Epithelial cell of prostate (primary cell): ENCODE measurements at regions not wholly inside any gene's neighbourhood (a gene's known extent, or its start where the extent isn't known, plus 50 kb on each side); places are given as distances from the start of the nearest gene placed in this dataset.

Experiments
- DNase-seq: peaks from one replicate; pipeline ENCODE4 v3.0.0-alpha.2; 2011; ENCODE audit warnings: low read depth, low spot score
- H3K27ac ChIP-seq: fragments of 450-650 bp; 2 replicates; pipeline ENCODE4 v1.5.1; 2017; ENCODE audit warnings: mild to moderate bottlenecking

DNA sequence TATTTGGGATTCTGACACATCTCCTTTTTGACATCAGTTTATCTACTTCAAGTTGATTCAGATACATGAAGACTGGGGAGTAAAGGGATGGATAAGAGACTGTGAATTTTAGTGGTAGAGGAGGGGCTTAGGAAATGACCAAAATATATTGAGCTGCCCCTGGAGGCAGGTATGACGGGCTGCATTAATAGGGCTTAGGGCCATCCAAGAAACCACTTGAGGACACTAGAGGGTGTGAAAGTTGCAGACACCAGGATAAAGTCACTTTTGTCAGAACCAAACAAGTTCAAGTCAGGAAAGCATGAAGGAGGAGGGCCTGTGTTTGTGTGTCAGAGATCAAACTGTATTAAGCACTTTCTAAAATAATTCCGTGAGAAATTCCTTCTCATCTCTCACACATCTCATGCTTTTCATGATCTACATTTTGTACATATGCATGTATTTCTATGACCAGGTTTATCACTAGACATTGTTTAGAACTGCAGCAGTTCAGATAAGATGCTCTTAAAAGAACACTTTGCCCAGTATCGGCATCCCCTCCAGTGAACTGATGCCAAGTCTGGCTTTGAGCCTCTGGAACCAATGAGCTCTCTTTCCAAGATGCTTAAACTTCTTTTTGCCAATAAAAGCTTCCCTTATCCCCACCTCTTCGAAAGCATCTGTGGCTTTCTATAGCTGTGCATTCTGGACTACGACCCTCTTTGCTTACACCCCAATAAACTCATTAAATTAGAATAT, 136.9 kb downstream of the SLC38A1 start:
- DNase-seq = no peak
- H3K27ac ChIP-seq = no peak overlapping the region

DNA sequence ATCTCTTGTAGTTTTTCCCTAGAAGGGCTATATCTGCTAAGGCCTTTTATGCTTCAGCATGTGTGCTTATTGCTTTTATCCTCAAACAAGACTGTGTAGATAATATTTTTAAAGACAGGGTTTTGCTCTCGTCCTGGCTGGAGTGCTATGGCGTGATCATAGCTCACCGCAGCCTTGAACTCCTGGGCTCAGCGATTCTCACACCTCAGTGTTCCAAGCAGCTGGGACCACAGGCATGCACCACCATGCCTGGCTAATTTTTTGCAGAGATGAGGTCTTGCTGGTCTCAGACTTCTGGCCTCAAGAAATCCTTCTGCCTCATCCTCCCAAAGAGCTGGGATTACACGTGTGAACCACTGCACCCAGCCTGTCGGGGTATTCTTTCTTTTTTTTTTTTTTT, 137.3 kb upstream of the SCAF11 start:
- H3K27ac ChIP-seq = no peak overlapping the region
- DNase-seq = no peak

DNA sequence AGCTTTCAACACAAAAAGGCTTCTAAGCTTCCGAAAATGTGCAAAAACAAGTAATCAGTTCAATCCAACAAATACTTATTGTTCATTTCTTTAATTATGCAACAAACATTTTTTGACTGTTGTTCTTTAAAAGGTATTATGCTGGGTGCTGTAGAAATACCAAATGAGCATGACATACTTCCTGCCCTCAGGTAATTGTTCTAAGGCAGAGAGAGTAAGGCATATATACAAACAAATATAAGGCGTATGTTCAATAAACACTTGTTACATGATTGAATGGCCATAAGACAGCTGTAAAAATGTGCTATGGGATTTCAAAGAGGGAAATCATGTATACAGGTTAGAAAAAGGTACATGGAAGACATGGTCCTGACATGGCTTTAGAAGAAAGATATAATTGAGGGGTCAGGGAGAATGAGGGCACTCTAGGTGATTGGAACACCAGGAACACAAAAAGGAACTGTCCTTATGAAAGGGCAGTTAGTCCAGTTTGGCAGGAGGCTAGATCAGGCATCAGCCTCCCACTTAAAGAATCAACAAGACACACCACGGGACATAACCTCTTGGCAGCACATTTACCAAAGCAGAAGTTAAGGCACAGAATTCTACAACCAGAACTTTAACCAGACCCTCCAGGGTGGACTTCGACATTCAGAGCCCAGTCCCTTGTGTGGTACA, 135.8 kb upstream of the SCAF11 start:
- no peak for DNase-seq
- H3K27ac ChIP-seq = no peak overlapping the region

DNA sequence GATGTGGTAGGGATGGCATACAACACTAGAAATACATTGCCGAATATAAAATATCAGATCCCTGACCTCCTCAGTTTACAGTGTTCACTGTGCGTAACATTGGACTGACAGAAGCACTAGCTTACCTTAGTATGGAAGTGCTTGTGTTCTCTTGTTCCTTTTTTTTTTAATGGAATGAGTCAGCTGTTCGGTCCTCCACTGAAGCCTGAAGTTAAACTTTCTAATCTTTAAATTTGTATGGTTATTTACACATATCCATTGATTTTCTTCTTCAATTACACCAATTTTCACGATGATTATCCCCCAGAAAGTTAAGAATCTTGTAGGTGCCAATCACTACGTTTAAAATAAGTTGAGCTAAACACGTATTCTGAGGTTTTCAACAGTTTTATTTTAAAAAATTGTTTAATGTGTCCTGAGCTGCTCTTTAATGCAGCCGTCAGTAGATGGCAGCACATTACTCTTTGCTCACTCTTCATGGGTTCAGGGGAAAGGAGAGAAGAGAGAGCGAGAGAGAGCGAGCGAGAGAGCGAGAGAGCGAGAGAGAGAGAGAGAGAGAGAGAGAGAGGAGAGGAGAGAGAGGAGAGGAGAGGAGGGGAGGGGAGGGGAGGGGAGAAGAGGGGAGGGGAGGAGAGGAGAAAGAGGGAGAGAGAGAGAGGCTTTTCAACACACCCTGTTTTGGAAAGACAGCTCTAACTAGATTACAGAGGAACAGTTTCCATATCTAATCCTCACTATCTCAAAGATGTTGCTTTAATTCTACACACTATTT, 134.7 kb upstream of the SCAF11 start:
- H3K27ac ChIP-seq = no peak overlapping the region
- DNase-seq = peak; percentile 54

DNA sequence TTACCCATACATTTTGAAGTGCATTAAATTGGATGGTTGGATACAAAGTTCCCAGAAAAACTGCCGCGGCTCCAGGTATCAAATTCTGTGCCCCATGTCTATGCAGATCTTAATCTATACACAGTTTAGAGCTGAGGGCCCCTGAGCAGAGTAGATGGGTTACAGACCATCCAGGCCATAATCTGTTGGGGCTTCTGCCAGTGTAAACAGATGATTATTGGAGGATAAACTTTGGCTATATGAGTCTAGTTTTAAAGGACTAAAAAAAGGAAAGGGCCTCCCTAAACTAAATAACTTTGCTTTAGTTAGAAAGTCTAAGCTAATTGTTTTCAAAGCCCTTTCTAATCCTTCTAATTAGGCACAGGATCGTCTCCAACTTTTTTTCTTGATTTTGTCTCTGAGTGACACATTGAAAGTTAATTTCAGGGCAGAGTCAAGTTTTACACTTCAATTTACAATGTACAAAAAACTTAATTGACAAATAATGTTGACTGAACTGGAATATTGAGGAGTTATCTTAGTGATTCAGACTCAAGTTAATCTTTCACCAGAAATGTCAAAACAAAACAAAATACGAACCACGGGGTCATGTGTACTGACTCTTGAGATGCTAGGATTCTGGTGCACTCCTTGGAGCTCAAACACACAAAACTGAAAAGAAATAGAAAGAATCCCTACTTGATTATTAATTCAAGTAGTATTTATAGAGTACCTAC, 133.9 kb upstream of the SCAF11 start:
- DNase-seq = no peak
- no peak overlapping the region for H3K27ac ChIP-seq

DNA sequence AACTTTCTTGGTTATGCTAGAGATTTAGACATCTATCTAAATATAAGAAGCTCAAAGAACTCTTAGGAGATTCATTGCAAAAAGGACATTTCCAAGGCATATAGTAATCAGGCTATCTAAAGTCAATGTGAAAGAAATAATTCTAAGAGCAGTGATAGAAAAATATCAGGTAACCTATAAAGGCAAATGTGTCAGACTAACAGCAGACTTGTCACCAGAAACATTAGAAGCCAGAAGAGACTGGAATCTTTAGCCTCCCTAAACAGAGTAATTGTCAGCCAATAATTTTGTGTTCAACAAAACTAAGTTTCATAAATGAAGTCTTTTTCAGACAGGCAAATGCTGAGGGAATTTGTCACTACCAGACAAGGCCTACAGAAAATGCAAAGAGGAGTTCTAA, 122.0 kb upstream of the SCAF11 start:
- peak overlapping the region; percentile 64 for H3K27ac ChIP-seq
- no peak for DNase-seq

DNA sequence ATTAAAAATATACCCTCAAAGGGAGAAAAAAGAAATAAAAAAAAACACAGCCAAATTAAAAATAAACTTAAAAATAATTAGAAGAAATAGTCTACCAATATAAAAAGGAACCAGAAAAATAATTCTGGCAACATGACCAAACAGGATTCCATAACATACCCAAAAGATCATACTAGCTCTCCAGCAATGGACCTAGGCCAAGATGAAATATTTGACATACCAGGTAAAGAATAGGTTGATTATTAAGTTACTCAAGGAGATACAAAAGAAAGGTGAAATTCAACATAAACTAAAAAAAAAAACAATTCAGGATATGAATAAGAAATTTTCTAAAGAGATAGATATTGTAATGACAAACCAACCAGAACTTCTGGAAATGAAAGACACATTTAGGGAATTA, 121.3 kb upstream of the SCAF11 start:
- no peak for DNase-seq

DNA sequence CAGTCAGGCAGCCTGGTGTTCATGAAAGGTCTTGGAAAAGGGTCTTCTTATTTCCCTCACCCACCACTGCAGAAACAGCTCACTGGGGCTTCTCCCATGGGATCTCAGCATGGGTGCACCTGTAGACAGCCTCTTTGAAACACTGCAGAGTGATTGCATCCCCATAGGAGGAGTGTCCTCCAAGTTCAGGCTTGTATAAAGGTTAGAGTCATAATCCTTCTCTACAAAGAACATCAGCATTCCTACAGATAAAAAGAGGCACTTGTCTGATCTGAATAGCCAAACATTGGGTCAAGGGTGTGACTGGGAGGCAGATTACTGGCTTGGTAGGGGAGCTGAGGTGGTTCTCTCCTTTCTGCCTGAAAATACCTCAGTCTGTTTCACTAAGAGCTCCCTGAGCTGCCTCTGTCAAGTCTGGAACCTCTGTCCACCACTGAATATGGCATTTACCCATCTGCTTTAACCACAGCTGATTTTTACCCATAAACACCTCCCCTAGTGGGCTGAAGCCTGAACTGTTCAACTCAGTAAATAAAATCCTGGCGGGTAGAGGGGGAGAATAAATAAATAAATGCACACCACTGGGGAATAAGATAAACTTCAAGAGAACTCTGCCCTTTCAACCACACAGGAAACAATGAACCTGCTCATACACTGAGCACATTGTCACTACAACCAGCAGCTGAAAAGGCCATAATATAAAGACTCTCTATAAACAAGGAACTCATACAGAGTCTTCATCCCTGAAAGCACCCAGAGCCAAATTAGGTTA, 120.7 kb upstream of the SCAF11 start:
- peak overlapping the region; percentile 64 for H3K27ac ChIP-seq
- no peak for DNase-seq

More for the DNA sequence above, 121.3 kb upstream of the SCAF11 start:
- peak overlapping the region; percentile 64 for H3K27ac ChIP-seq

DNA sequence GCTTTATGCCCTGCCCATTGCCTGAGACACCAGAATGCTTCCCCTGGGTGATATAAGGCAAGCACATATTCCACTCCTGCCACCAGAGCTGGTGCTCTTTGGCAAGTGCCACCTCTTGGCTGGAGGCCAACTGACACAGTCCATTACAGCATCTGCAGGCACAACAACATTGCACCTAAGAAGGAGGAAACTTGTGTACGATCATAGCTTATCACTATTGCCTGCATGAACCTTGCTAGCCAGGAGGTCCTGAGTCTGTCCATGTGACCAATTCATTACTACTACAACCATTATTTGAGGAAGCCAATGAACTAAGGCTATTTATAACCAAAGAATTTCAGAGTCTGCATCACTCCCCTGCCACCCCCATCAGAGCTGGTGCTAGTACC, 119.8 kb upstream of the SCAF11 start:
- H3K27ac ChIP-seq = no peak overlapping the region
- no peak for DNase-seq

DNA sequence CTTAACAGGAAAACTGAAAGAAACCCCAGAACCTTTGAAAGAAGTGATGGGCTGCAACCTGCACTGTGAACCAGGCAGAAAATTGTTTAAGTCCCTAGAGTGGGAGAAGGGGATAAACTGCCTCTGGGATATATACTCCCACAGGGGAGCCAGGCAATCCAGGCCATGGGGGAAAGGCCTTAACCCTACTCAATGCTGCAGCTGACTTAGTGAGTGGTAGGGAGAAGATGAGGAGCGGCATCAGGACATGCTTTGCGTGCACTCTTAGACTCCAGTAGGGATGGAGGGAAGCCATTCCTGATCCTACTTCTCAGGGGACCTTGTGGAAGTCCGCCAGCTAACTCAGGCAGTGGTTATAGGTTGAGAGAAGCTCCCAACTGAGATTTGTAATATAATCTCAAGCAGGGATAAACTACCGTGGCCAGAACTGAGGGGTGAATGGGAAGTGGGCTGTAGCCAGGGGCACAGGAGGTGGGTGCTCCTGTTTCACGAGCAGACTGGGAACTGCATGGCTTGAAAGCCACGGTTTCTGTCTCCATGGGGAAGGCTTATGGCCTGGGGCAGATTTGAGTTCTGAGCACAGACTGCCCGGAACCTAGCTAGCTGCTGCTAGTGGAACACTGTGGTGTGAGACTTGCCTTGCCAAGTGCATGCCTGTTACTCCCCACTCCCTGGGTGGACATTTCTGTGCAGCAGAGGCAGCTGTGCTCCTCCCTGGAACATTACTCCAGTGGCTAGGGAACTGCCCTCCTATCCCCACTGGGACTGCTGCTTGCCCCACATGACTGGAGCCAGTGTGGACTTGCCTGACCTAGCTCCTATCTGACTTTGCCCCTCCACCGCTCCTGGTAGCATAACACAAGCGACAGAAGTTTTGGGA, 119.2 kb upstream of the SCAF11 start:
- DNase-seq = no peak
- no peak overlapping the region for H3K27ac ChIP-seq

DNA sequence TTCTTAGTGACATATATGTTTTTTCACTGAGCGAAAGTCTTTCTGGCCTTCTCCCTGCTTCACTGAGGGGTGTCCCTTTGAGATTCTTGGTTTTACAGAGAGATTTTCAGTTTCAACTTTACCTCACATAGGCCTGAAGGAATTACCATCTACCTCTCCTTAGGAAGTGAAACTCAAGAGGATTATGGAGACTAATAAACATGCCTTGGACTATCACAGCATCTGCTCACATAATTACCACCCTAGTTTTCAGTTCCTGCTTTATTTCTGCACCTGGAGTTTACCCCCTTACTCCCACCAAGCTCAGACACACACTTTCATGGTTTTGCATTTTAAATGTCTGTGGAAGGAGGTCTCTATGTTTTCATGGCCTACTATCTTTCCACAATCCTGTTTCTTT, 118.3 kb upstream of the SCAF11 start:
- no peak overlapping the region for H3K27ac ChIP-seq
- DNase-seq = no peak

DNA sequence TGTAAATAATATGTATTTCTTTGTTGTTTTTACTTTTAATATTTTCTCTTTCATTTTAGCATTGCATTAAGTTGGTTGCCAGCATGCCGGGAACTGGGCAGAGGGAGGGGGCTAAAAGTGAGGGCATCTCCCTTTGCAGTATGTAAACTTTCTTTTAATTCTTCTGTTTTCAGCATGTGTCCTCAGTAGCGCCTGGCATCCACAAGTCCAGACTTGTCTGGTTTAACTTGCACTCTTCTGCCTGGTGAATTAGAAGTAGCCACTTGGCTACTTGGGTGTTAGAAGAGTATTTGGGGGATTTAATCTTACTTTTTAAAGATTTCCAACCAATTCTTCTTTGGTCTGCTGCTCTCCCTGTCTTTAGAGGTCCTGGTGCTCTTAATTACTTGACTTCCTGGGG, 117.2 kb upstream of the SCAF11 start:
- H3K27ac ChIP-seq = no peak overlapping the region
- no peak for DNase-seq

DNA sequence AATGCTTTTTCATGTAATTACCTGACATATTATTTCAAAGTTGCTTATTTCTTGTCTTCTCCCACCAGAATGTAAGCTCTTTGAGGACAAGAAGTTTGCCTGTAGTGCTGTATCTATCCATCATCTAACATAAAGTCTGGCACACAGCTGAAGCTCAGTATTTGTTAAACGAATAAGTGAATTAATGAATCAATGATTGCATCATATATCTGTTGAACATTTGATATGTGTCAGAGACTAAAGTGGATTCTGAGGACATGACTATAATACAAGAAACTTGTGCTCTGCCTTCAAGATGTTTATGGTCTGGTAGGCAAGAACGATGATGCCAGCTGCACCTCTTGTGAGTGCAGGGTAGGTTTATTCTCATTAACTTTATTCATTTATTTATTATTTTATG, 115.4 kb upstream of the SCAF11 start:
- H3K27ac ChIP-seq = no peak overlapping the region
- DNase-seq = no peak

DNA sequence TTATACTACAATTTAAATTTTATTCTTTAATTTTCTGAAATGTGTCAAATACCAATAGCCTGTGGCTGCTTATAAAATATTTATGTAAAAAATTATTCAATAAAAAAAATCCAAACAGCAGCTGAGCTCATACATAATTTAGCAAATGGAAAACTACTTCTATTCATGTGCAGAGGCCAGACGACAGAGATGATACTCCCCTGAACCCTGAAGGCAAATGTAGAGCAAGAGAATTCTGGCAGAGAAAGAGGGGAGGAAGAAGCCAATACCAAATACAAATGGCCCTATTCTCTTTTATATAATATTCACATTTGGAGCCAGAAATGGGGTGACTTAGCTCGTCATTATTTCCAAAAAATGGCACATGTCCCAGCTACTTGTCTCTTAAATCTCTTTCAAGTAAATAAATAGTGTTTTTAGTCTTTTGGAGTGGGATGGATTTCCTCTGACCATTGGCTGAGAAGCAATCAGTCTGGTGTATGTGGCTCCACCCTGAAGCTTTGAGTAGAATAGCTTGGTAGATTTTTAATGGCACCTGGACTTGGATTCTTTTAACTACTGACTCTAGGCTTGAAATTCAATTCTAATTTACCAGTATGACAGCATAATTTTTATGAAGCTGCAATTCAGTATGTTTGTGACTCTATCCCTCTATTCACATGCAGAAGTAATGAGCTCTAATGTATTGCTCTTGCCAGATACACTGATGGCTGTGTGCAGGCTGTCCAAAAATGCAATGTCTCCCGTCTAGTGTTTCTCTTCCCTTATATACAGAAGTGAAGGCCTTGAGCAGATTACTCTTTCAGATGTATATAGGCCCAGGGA, 113.4 kb upstream of the SCAF11 start:
- no peak for DNase-seq

DNA sequence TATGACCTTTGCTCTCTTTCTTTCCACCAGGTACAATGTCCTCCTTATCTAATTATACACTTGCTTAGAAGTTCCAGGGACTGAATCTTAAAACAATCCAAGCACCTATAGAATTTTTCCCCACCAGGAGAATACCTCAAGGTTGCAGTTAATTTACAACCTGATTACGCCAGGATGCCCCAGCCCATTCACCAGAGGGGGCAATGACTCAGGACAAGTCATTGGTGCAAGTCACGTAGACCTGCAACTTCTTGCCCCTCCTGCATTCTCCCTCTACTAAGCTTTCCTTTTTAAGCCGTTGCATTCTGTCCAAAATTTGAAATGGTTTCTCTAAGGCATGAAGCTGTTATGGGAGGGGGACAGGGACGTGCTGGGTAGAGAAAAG, 111.1 kb upstream of the SCAF11 start:
- DNase-seq = no peak
- H3K27ac ChIP-seq = no peak overlapping the region

More for the DNA sequence above, 113.4 kb upstream of the SCAF11 start:
- H3K27ac ChIP-seq = no peak overlapping the region

DNA sequence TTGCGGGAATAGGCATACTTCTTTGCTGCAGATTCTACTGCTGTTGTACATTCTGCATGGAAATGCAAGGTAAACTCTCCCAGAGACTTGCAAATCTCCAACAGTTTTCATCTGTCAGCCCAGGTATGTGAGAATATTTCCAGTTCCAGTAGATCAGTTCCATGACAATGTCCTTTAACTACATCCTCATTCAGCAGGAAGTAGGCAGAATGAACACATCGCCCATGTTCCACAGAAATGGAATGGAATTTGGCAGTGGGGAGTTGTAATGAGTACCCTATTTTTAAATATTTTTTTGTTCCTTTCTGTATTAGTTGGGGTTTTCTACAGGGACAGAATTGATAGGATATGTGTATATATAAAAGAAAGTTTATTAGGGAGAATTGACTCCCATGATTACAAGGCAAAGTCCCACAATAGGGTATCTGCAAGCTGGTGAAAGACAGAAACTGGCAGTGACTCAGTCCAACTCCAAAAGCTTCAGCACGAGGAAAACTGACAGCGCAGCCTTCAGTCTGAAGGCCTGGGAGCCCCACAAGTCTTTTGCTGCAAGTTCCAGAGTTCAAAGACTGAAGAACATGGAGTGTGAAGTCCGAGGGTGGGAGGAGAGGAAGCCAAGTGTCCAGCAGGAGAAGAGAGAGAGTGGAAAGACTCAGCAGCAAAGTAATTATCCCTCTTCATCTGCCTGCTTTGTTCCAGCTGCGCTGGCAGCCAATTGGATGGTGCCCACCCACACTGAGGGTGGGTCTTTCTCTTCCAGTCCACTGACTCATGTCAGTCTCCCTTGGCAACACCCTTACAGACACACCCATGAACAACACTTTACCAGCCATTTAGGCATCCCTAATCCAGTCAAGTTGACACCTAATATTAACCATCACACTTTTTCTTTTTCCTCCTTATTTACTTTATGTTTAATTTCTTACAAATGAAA, 110.4 kb upstream of the SCAF11 start:
- DNase-seq = no peak
- no peak overlapping the region for H3K27ac ChIP-seq
